PC-9 (cell line): ENCODE measurements at regions not wholly inside any gene's neighbourhood (a gene's known extent, or its start where the extent isn't known, plus 50 kb on each side); places are given as distances from the start of the nearest gene placed in this dataset.
"Not testable (repeated sequence)": the region's sequence is repeated elsewhere in the genome, so short reads cannot be mapped to it uniquely, and the experiment has no call there.

Experiments
- BruUV-seq: library from RNA; stranded (reverse); fragments of 400-500 nt; replicated peaks from 2 replicates; lab custom pipeline; 2021; lab: Mats Ljungman, UMichigan
- CTCF ChIA-PET: fragments of 300-600 bp; sonication (Branson Sonifier 250); formaldehyde crosslinking; loops from one replicate; lab custom pipeline; 2022; ENCODE audit warnings: antibody characterized with exemption; lab: Charles Lee
- POLR2A ChIA-PET: fragments of 300-600 bp; sonication (Branson Sonifier 250); formaldehyde crosslinking; loops from one replicate; lab custom pipeline; 2022; ENCODE audit warnings: antibody characterized with exemption; ENCODE audit not compliant: unreplicated experiment; lab: Charles Lee
- DNase-seq, 2 experiments: peaks; one replicate each; pipeline versions ENCODE4 v3.0.0 to v3.0.0-alpha.2; 2015 to 2022; ENCODE audit warnings: mixed read lengths in 1 of 2
- H2AFZ ChIP-seq: fragments of 200-600 bp; sonication (generic); 2 replicates; pipeline ENCODE4 v1.8.1; 2017; ENCODE audit warnings: antibody characterized with exemption
- H3F3A ChIP-seq: fragments of 200-600 bp; sonication (generic); 2 replicates; pipeline ENCODE4 v1.8.1; 2017; ENCODE audit warnings: antibody characterized with exemption, mild to moderate bottlenecking, low read depth; ENCODE audit not compliant: insufficient read depth
- H3K27ac ChIP-seq: fragments of 200-600 bp; sonication (generic); 2 replicates; pipeline ENCODE4 v1.6.1; 2016; ENCODE audit warnings: mixed run types
- H3K27me3 ChIP-seq: fragments of 200-600 bp; sonication (generic); 2 replicates; pipeline ENCODE4 v1.6.1; 2016; ENCODE audit warnings: low read depth, mixed run types; ENCODE audit not compliant: insufficient read depth
- H3K36me3 ChIP-seq: fragments of 200-600 bp; sonication (generic); 2 replicates; pipeline ENCODE4 v1.6.1; 2016; ENCODE audit warnings: low read depth, mixed run types
- H3K4me1 ChIP-seq: fragments of 200-600 bp; sonication (generic); replicated peaks from 2 replicates; pipeline ENCODE4 v1.6.1; 2016; ENCODE audit warnings: mixed run types; ENCODE audit not compliant: insufficient read depth
- H3K4me2 ChIP-seq: fragments of 200-600 bp; sonication (generic); 2 replicates; pipeline ENCODE4 v1.6.1; 2017; ENCODE audit warnings: mixed run types
- H3K4me3 ChIP-seq: fragments of 200-600 bp; sonication (generic); 2 replicates; pipeline ENCODE4 v1.6.1; 2016; ENCODE audit warnings: mixed run types
- H3K79me2 ChIP-seq: fragments of 200-600 bp; sonication (generic); 2 replicates; pipeline ENCODE4 v1.6.1; 2017; ENCODE audit warnings: low read depth, mixed run types
- H3K9me2 ChIP-seq: fragments of 200-600 bp; sonication (generic); 2 replicates; pipeline ENCODE4 v1.8.1; 2017; ENCODE audit warnings: mild to moderate bottlenecking; ENCODE audit not compliant: insufficient read depth
- H3K9me3 ChIP-seq: fragments of 200-600 bp; sonication (generic); 2 replicates; pipeline ENCODE4 v1.8.1; 2016; ENCODE audit warnings: low read depth; ENCODE audit not compliant: insufficient read depth
- H4K20me1 ChIP-seq: fragments of 200-600 bp; sonication (generic); 2 replicates; pipeline ENCODE4 v1.8.1; 2017; ENCODE audit not compliant: insufficient read depth
- CTCF ChIP-seq: fragments of 200-600 bp; sonication (generic); conservative IDR thresholded peaks from 2 replicates; pipeline ENCODE4 v1.6.1; 2017; ENCODE audit warnings: mixed run types, antibody characterized with exemption, mild to moderate bottlenecking, moderate library complexity
- EZH2 ChIP-seq: fragments of 200-600 bp; sonication (generic); IDR thresholded peaks from 2 replicates; pipeline ENCODE4 v1.8.0; 2017; ENCODE audit warnings: antibody characterized with exemption, low read depth
- intact Hi-C: fragments of 100-400 bp; cut with micrococcal nuclease; formaldehyde crosslinking; loops from one replicate; pipeline ENCODE4 v1.10.0; 2022; ENCODE audit not compliant: unreplicated experiment

- Histone ChIP-seq H3K4me2 (no peak overlapping the region), H4K20me1 (no peaks in the 10 kb centered on the region; the same call in 1 of the 2 replicates), H3K9me3 (no peaks in the 10 kb centered on the region), H3K9me2 (no peaks in the 10 kb centered on the region), H3K4me3 (no peak overlapping the region), H3K79me2 (no peaks in the 10 kb centered on the region), H3F3A (no peaks in the 10 kb centered on the region), H2AFZ (no peak overlapping the region), H3K4me1 (no peaks in the 10 kb centered on the region), H3K27me3 (peaks cover 93% of the 10 kb centered on the region), H3K36me3 (no peaks in the 10 kb centered on the region), H3K27ac (no peak overlapping the region)
- POLR2A ChIA-PET: no interaction called here
- no TSS peak for BruUV-seq
- intact Hi-C loops: no loop called here
- TF ChIP-seq CTCF (no peak), EZH2 (0 out of 2 replicates have a peak, but pooled peaks have one; percentile 29)
- no peak for DNase-seq
- CTCF ChIA-PET: no interaction called here
Measured at GRCh38 chr7:359766-360361, 69.9 kb downstream of the FOXL3 start.

GRCh38 chr7:360454-361100 is 70.6 kb downstream of the FOXL3 start:
- H3K4me1 ChIP-seq: no peaks in the 10 kb centered on the region
- peaks cover 3% of the 10 kb centered on the region for H4K20me1 ChIP-seq
- no peak for DNase-seq
- intact Hi-C loops: no loop called here
- H3K79me2 ChIP-seq: no peaks in the 10 kb centered on the region
- H3K4me2 ChIP-seq: no peak overlapping the region
- BruUV-seq: no TSS peak
- no peaks in the 10 kb centered on the region for H3K9me3 ChIP-seq
- no peak overlapping the region for H3K27ac ChIP-seq
- CTCF ChIA-PET: no interaction called here
- no peak overlapping the region for H3K4me3 ChIP-seq
- POLR2A ChIA-PET: no interaction called here
- no peak for TF ChIP-seq CTCF
- no peak for TF ChIP-seq EZH2
- no peak overlapping the region for H2AFZ ChIP-seq
- H3F3A ChIP-seq: no peaks in the 10 kb centered on the region
- no peaks in the 10 kb centered on the region for H3K36me3 ChIP-seq
- H3K9me2 ChIP-seq: no peaks in the 10 kb centered on the region
- peaks cover 93% of the 10 kb centered on the region for H3K27me3 ChIP-seq

- H3K27ac ChIP-seq, CTCF ChIA-PET, H3K9me2 ChIP-seq, H3K4me2 ChIP-seq, H3F3A ChIP-seq, DNase-seq, BruUV-seq, H3K9me3 ChIP-seq, H2AFZ ChIP-seq, H3K79me2 ChIP-seq, H3K36me3 ChIP-seq, intact Hi-C loops, H3K4me1 ChIP-seq, POLR2A ChIA-PET, H3K4me3 ChIP-seq, H4K20me1 ChIP-seq: not testable (repeated sequence)
- H3K27me3 ChIP-seq: peaks cover 95% of the 10 kb centered on the region
Measured at GRCh38 chr7:361182-361581, 71.2 kb downstream of the FOXL3 start.
